Astrocyte of the spinal cord (primary cell): ENCODE measurements at regions not wholly inside any gene's neighbourhood (a gene's known extent, or its start where the extent isn't known, plus 50 kb on each side); places are given as distances from the start of the nearest gene placed in this dataset.

ENCODE experiments used
- DNase-seq: peaks from one replicate; pipeline ENCODE4 v3.0.0; 2011; ENCODE audit warnings: low read depth, low spot score
- H3K4me3 ChIP-seq: 2 replicates; pipeline ENCODE4 v1.5.1; 2011; ENCODE audit warnings: low read depth, mild to moderate bottlenecking, low read length, moderate library complexity
- in situ Hi-C: cut with HindIII; loops from 2 replicates; pipeline ENCODE4 v1.10.0; 2017; ENCODE audit warnings: low sequenced_read_pairs
- TF ChIP-seq, protein P1 (sequence below): IDR thresholded peaks from 2 replicates; pipeline ENCODE4 v1.5.1; 2012; ENCODE audit warnings: low read depth, mild to moderate bottlenecking, low read length, inconsistent platforms

DNA sequence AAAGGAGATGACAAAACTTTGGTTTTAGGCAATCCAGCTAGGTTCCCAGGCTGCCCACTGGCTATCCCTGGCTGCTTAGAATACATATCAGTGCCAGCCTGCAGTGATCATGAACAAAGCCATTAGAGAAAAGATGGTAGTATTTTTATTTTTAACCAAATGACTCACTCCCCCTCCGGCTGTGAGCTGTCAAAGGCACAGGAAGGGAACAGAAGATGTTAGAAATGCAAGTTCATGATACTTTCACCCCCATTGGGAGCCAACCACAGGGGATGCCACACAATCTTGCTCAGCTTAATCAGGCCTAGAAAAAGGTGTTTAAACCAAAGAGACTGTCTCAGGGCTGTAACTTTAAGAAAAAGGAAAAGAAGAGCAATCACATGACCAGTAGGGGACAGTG lies 70.3 kb upstream of the ASTN2 start:
- TF ChIP-seq, protein P1, sequence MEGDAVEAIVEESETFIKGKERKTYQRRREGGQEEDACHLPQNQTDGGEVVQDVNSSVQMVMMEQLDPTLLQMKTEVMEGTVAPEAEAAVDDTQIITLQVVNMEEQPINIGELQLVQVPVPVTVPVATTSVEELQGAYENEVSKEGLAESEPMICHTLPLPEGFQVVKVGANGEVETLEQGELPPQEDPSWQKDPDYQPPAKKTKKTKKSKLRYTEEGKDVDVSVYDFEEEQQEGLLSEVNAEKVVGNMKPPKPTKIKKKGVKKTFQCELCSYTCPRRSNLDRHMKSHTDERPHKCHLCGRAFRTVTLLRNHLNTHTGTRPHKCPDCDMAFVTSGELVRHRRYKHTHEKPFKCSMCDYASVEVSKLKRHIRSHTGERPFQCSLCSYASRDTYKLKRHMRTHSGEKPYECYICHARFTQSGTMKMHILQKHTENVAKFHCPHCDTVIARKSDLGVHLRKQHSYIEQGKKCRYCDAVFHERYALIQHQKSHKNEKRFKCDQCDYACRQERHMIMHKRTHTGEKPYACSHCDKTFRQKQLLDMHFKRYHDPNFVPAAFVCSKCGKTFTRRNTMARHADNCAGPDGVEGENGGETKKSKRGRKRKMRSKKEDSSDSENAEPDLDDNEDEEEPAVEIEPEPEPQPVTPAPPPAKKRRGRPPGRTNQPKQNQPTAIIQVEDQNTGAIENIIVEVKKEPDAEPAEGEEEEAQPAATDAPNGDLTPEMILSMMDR, result no peak
- H3K4me3 ChIP-seq, result no peak overlapping the region
- in situ Hi-C loops, result no loop called here
- DNase-seq, result peak; percentile 5

DNA sequence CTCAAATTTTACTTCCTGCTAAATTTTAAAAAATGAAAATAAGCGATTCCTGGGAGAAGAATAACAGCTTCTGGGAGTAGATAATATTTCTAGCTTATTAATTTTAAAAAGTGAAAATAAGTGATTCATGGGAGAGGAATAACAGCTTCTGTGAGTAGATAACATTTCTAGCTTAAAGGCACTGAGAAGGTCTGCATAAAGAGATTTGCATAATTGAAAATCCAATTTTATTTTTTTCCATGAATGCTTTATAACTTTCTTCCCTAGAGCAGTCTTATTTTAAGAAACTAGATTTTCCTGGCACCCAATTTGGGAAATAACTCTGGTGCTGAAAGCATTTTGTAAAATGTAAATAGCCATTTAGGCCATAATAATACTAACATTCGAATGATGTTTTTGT lies 65.9 kb upstream of the ASTN2 start:
- DNase-seq, result no peak
- TF ChIP-seq, protein P1, result no peak
- H3K4me3 ChIP-seq, result no peak overlapping the region
- in situ Hi-C loops, result no loop called here

GRCh38 chr9:117480253-117480652 lies 65.4 kb upstream of the ASTN2 start:
- TF ChIP-seq, protein P1, result no peak
- DNase-seq, result no peak
- H3K4me3 ChIP-seq, result no peak overlapping the region
- in situ Hi-C loops, result no loop called here

- in situ Hi-C loops, result no loop called here
- TF ChIP-seq, protein P1, result no peak
- DNase-seq, result no peak
- no peak overlapping the region for H3K4me3 ChIP-seq
Observed at GRCh38 chr9:117473293-117473692, 58.4 kb upstream of the ASTN2 start.

DNA sequence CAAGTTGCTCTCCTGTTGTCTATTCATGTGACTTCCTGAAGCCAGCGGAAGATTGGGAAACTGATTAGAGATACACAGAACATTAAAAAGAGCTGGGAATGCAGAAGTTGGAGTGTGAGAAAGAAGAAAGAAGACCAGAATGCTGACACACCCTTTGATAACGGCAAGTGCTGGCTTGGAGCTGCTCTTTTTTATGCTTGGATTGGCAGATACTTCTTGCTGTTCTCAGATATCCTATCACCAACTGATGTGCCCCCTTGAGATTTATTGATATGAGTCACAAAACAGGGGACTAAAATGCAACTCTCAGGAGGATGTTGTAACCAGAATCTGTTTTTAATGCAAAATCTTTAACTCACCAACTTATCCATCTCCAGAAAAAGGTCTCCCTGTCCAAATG lies 56.0 kb upstream of the ASTN2 start:
- no peak overlapping the region for H3K4me3 ChIP-seq
- in situ Hi-C loops, result no loop called here
- DNase-seq, result no peak
- TF ChIP-seq, protein P1, result no peak

GRCh38 chr9:117470455-117470854 lies 55.6 kb upstream of the ASTN2 start:
- DNase-seq, result no peak
- no peak overlapping the region for H3K4me3 ChIP-seq
- TF ChIP-seq, protein P1, result no peak
- in situ Hi-C loops, result no loop called here

DNA sequence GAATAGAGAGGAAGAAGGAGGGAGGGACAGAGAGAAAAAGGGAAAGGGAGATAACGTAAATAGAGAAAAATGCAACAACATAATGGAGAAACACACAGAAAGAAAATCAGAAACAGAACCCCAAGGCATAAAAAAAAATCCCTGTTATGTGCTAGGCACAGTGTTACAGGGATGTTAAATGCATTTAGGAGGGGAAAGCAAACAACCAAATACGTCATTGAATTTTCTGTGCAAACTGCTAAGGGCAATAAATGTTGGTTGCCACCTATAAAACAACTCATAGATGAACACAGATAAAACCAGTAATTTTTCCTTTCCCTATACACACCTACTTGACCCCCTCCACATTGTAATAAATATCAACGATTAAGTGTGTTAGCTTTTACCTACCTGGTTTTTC lies 51.3 kb upstream of the ASTN2 start:
- DNase-seq, result no peak
- H3K4me3 ChIP-seq, result no peak overlapping the region
- TF ChIP-seq, protein P1, result no peak
- in situ Hi-C loops, result no loop called here
